Neural cell (in vitro differentiated cells): ENCODE measurements at regions not wholly inside any gene's neighbourhood (a gene's known extent, or its start where the extent isn't known, plus 50 kb on each side); places are given as distances from the start of the nearest gene placed in this dataset.

Source experiments
- H2AFZ ChIP-seq: fragments of 200-600, 300-800 bp; sonication (generic), shearing (Covaris generic); 2 replicates; pipeline ENCODE4 v1.6.0; 2014; ENCODE audit warnings: low read depth, mild to moderate bottlenecking, antibody characterized with exemption, low read length, moderate library complexity
- H3F3A ChIP-seq: fragments of 200-600 bp; shearing (Covaris generic); 2 replicates; pipeline ENCODE4 v1.6.1; 2016; ENCODE audit warnings: mild to moderate bottlenecking, moderate library complexity, mixed read lengths, antibody characterized with exemption, low read length; ENCODE audit not compliant: insufficient read depth, poor library complexity, severe bottlenecking
- H3K27ac ChIP-seq: fragments of 200-600, 300-800 bp; sonication (generic), shearing (Covaris generic); 2 replicates; pipeline ENCODE4 v1.5.1; 2014; ENCODE audit warnings: mild to moderate bottlenecking, low read length, moderate library complexity
- H3K27me3 ChIP-seq: fragments of 300-800, 200-600 bp; sonication (generic), shearing (Covaris generic); 2 replicates; pipeline ENCODE4 v1.6.0; 2014; ENCODE audit warnings: mild to moderate bottlenecking, low read depth, low read length, moderate library complexity; ENCODE audit not compliant: insufficient read depth
- H3K36me3 ChIP-seq: fragments of 300-800, 200-600 bp; sonication (generic), shearing (Covaris generic); 2 replicates; pipeline ENCODE4 v1.5.1; 2014; ENCODE audit warnings: mild to moderate bottlenecking, antibody characterized with exemption, low read length, moderate library complexity; ENCODE audit not compliant: insufficient read depth
- H3K4me2 ChIP-seq: fragments of 300-800, 200-600 bp; sonication (generic), shearing (Covaris generic); 2 replicates; pipeline ENCODE4 v1.6.0; 2014; ENCODE audit warnings: mild to moderate bottlenecking, low read length
- H3K4me3 ChIP-seq: fragments of 300-800, 200-600 bp; sonication (generic), shearing (Covaris generic); 2 replicates; pipeline ENCODE4 v1.5.1; 2014; ENCODE audit warnings: mild to moderate bottlenecking, low read length, moderate library complexity
- H3K79me2 ChIP-seq: fragments of 200-600 bp; shearing (Covaris generic); replicated peaks from 2 replicates; pipeline ENCODE4 v1.6.0; 2014; ENCODE audit warnings: mild to moderate bottlenecking, low read length, moderate library complexity; ENCODE audit not compliant: insufficient read depth
- H3K9ac ChIP-seq: fragments of 300-800, 200-600 bp; sonication (generic), shearing (Covaris generic); 2 replicates; pipeline ENCODE4 v1.6.1; 2016; ENCODE audit warnings: mild to moderate bottlenecking, low read length, mixed read lengths
- H3K9me2 ChIP-seq: fragments of 200-600 bp; shearing (Covaris generic); 2 replicates; pipeline ENCODE4 v1.6.1; 2016; ENCODE audit warnings: mild to moderate bottlenecking, low read length, mixed read lengths; ENCODE audit not compliant: insufficient read depth
- H3K9me3 ChIP-seq: fragments of 200-600, 300-800 bp; sonication (generic), shearing (Covaris generic); 2 replicates; pipeline ENCODE4 v1.6.1; 2016; ENCODE audit warnings: mild to moderate bottlenecking, mixed run types, low read length, moderate library complexity, mixed read lengths
- H4K20me1 ChIP-seq: fragments of 200-600 bp; shearing (Covaris generic); 2 replicates; pipeline ENCODE4 v1.6.1; 2016; ENCODE audit warnings: mild to moderate bottlenecking, mixed run types; ENCODE audit not compliant: insufficient read depth
- EP300 ChIP-seq: fragments of 450-650 bp; conservative IDR thresholded peaks from 2 replicates; pipeline ENCODE4 v1.6.1; 2014; ENCODE audit warnings: antibody characterized with exemption, mild to moderate bottlenecking, moderate library complexity; ENCODE audit not compliant: poor library complexity, severe bottlenecking
- EZH2 ChIP-seq: fragments of 200-600, 300-800 bp; shearing (Covaris generic), sonication (generic); IDR thresholded peaks from 2 replicates; pipeline ENCODE4 v1.6.1; 2014; ENCODE audit warnings: antibody characterized with exemption, low read length, borderline replicate concordance, mild to moderate bottlenecking; ENCODE audit not compliant: insufficient read depth, poor library complexity, severe bottlenecking
- MXI1 ChIP-seq: fragments of 450-650 bp; conservative IDR thresholded peaks from 2 replicates; pipeline ENCODE4 v1.6.1; 2014; ENCODE audit warnings: antibody characterized with exemption, mild to moderate bottlenecking; ENCODE audit not compliant: poor library complexity, severe bottlenecking
- POLR2AphosphoS5 ChIP-seq: IDR thresholded peaks from 2 replicates; pipeline ENCODE4 v1.6.1; 2012
- RAD21 ChIP-seq: fragments of 450-650 bp; conservative IDR thresholded peaks from 2 replicates; pipeline ENCODE4 v1.6.1; 2014; ENCODE audit warnings: antibody characterized with exemption, mild to moderate bottlenecking, moderate library complexity
- REST ChIP-seq: IDR thresholded peaks from 2 replicates; pipeline ENCODE4 v1.6.1; 2012; ENCODE audit warnings: borderline replicate concordance
- SMC3 ChIP-seq: fragments of 450-650 bp; conservative IDR thresholded peaks from 2 replicates; pipeline ENCODE4 v1.6.1; 2014; ENCODE audit warnings: antibody characterized with exemption, mild to moderate bottlenecking, moderate library complexity; ENCODE audit not compliant: poor library complexity
- TAF1 ChIP-seq: IDR thresholded peaks from 2 replicates; pipeline ENCODE4 v1.6.1; 2012; ENCODE audit warnings: low read depth
- TF ChIP-seq, protein P1 (sequence below): fragments of 450-650 bp; IDR thresholded peaks from 2 replicates; pipeline ENCODE4 v1.5.1; 2014; ENCODE audit warnings: antibody characterized with exemption, mild to moderate bottlenecking, moderate library complexity; ENCODE audit not compliant: poor library complexity, severe bottlenecking

- Histone ChIP-seq H3K36me3 (no peaks in the 10 kb centered on the region), H3K9me3 (no peaks in the 10 kb centered on the region), H3K4me3 (no peak overlapping the region), H3K27me3 (no peaks in the 10 kb centered on the region), H3K79me2 (no peaks in the 10 kb centered on the region), H2AFZ (no peak overlapping the region), H3K4me2 (no peak overlapping the region), H3K9me2 (no peaks in the 10 kb centered on the region), H3K27ac (no peak overlapping the region), H3K9ac (no peak overlapping the region), H3F3A (no peaks in the 10 kb centered on the region), H4K20me1 (no peaks in the 10 kb centered on the region)
- TF ChIP-seq TAF1 (no peak), EZH2 (no peak)
- TF ChIP-seq, protein P1, sequence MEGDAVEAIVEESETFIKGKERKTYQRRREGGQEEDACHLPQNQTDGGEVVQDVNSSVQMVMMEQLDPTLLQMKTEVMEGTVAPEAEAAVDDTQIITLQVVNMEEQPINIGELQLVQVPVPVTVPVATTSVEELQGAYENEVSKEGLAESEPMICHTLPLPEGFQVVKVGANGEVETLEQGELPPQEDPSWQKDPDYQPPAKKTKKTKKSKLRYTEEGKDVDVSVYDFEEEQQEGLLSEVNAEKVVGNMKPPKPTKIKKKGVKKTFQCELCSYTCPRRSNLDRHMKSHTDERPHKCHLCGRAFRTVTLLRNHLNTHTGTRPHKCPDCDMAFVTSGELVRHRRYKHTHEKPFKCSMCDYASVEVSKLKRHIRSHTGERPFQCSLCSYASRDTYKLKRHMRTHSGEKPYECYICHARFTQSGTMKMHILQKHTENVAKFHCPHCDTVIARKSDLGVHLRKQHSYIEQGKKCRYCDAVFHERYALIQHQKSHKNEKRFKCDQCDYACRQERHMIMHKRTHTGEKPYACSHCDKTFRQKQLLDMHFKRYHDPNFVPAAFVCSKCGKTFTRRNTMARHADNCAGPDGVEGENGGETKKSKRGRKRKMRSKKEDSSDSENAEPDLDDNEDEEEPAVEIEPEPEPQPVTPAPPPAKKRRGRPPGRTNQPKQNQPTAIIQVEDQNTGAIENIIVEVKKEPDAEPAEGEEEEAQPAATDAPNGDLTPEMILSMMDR, result no peak
Measured at GRCh38 chr15:46934851-46935250, 782.5 kb upstream of the SEMA6D start.

DNA sequence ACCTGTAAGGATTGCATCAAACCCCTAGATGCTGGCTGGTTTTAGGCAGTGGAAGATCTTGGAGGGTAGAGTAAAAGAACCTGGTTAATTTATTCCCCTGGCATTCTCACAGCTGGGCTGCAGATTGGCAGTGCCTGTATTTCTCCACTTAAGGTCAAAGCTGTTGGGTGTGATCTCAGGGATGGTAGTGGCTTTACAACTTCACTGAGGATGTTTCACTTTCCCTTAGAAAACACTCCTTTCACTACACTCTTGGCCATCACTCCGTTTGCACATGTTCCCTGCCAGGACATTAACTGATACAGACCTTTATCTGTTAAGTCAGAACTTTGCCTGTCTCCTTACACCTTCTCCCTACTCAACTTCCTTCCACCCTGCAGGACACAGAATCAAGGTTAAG, 779.1 kb upstream of the SEMA6D start:
- H2AFZ ChIP-seq, result no peak overlapping the region
- no peaks in the 10 kb centered on the region for H3K9me2 ChIP-seq
- no peaks in the 10 kb centered on the region for H3K79me2 ChIP-seq
- H3K27ac ChIP-seq, result no peak overlapping the region
- no peaks in the 10 kb centered on the region for H3K27me3 ChIP-seq
- H3K4me3 ChIP-seq, result no peak overlapping the region
- H4K20me1 ChIP-seq, result no peaks in the 10 kb centered on the region
- TF ChIP-seq EP300, result no peak
- no peak for TF ChIP-seq POLR2AphosphoS5
- no peak for TF ChIP-seq REST
- TF ChIP-seq, protein P1, result no peak
- TF ChIP-seq MXI1, result no peak
- no peak for TF ChIP-seq SMC3
- TF ChIP-seq RAD21, result no peak
- no peak for TF ChIP-seq TAF1
- no peak for TF ChIP-seq EZH2
- no peaks in the 10 kb centered on the region for H3F3A ChIP-seq
- no peak overlapping the region for H3K4me2 ChIP-seq
- H3K36me3 ChIP-seq, result no peaks in the 10 kb centered on the region
- H3K9ac ChIP-seq, result no peak overlapping the region
- H3K9me3 ChIP-seq, result no peaks in the 10 kb centered on the region
